GM19395 (cell line): ENCODE measurements at regions not wholly inside any gene's neighbourhood (a gene's known extent, or its start where the extent isn't known, plus 50 kb on each side); places are given as distances from the start of the nearest gene placed in this dataset.
"Not testable (repeated sequence)": the region's sequence is repeated elsewhere in the genome, so short reads cannot be mapped to it uniquely, and the experiment has no call there.

Experiments
- ATAC-seq: cut with Tn5 transposase; IDR thresholded peaks from one replicate; pipeline ENCODE4 v1.9.1; 2021; ENCODE audit warnings: mild to moderate bottlenecking, moderate library complexity; ENCODE audit not compliant: unreplicated experiment

- ATAC-seq: no peak
Observed at GRCh38 chr6:134619789-134620188, 301.9 kb upstream of the SGK1 start.

GRCh38 chr6:134619077-134619476 is 301.2 kb upstream of the SGK1 start:
- peak; percentile 86 for ATAC-seq

GRCh38 chr6:134614606-134615485 is 296.9 kb upstream of the SGK1 start:
- ATAC-seq: no peak

- not testable (repeated sequence) for ATAC-seq
Observed at GRCh38 chr6:134612128-134612527, 294.2 kb upstream of the SGK1 start.

GRCh38 chr6:134610411-134610810 is 292.5 kb upstream of the SGK1 start:
- no peak for ATAC-seq

GRCh38 chr6:134609716-134610261 is 291.9 kb upstream of the SGK1 start:
- no peak for ATAC-seq

GRCh38 chr6:134607411-134607810 is 289.5 kb upstream of the SGK1 start:
- no peak for ATAC-seq

- no peak for ATAC-seq
Observed at GRCh38 chr6:134605034-134605433, 287.1 kb upstream of the SGK1 start.

- ATAC-seq: no peak
Observed at GRCh38 chr6:134604014-134604676, 286.2 kb upstream of the SGK1 start.

GRCh38 chr6:134603561-134603960 is 285.6 kb upstream of the SGK1 start:
- no peak for ATAC-seq

- ATAC-seq: no peak
Observed at GRCh38 chr6:134602123-134602522, 284.2 kb upstream of the SGK1 start.

- ATAC-seq: no peak
Observed at GRCh38 chr6:134600671-134601070, 282.8 kb upstream of the SGK1 start.

GRCh38 chr6:134599079-134599478 is 281.2 kb upstream of the SGK1 start:
- ATAC-seq: no peak

GRCh38 chr6:134596191-134596590 is 278.3 kb upstream of the SGK1 start:
- no peak for ATAC-seq

GRCh38 chr6:134594881-134595280 is 277.0 kb upstream of the SGK1 start:
- no peak for ATAC-seq

- no peak for ATAC-seq
Observed at GRCh38 chr6:134593887-134594286, 276.0 kb upstream of the SGK1 start.

GRCh38 chr6:134593442-134593841 is 275.5 kb upstream of the SGK1 start:
- ATAC-seq: no peak

- ATAC-seq: no peak
Observed at GRCh38 chr6:134593024-134593423, 275.1 kb upstream of the SGK1 start.

- ATAC-seq: no peak
Observed at GRCh38 chr6:134590449-134590848, 272.5 kb upstream of the SGK1 start.

- no peak for ATAC-seq
Observed at GRCh38 chr6:134590004-134590403, 272.1 kb upstream of the SGK1 start.

- no peak for ATAC-seq
Observed at GRCh38 chr6:134589512-134589911, 271.6 kb upstream of the SGK1 start.

GRCh38 chr6:134588267-134588666 is 270.4 kb upstream of the SGK1 start:
- ATAC-seq: no peak
